ENCODE measurements at regions not wholly inside any gene's neighbourhood (a gene's known extent, or its start where the extent isn't known, plus 50 kb on each side); places are given as distances from the start of the nearest gene placed in this dataset.

- Histone ChIP-seq H3K36me3 (ENCODE audit: control insufficient read depth in 2 of 2, insufficient read depth in 2 of 2, low read length in 1 of 2) (no peaks in the 10 kb centered on the region), H3K27ac (ENCODE audit: control insufficient read depth, insufficient read depth) (no peak overlapping the region), H2AFZ (ENCODE audit: control insufficient read depth, low read depth, low read length) (no peak overlapping the region), H3K9ac (ENCODE audit: control insufficient read depth, insufficient read depth, low read length) (no peak overlapping the region), H3K4me1 (ENCODE audit: control insufficient read depth, insufficient read depth, low read length) (no peaks in the 10 kb centered on the region), H4K20me1 (ENCODE audit: control insufficient read depth, insufficient read depth) (no peaks in the 10 kb centered on the region), H3K79me2 (ENCODE audit: control insufficient read depth, insufficient read depth, low read length) (no peaks in the 10 kb centered on the region), H3K4me3 (no peak overlapping the region), H3K9me3 (replicated peaks; ENCODE audit: control insufficient read depth, insufficient read depth, low read length) (no peaks in the 10 kb centered on the region), H3K27me3 (replicated peaks in 1 of 2; ENCODE audit: control insufficient read depth in 2 of 2, insufficient read depth in 2 of 2, low read length in 1 of 2) (no peaks in the 10 kb centered on the region; a peak in 1 of 4 replicates), H3K4me2 (ENCODE audit: control insufficient read depth, insufficient read depth) (no peak overlapping the region)
- no TSS peak for BruUV-seq (replicated peaks)
- intact Hi-C loops (cut with micrococcal nuclease; ENCODE audit: unreplicated experiment) (no loop called here), in situ Hi-C loops (cut with MboI) (no loop called here)
- TF ChIP-seq ESRRA (IDR thresholded peaks at IDR 0.05; ENCODE audit: low read length) (no peak), RELB (IDR thresholded peaks at IDR 0.05; ENCODE audit: low read depth) (no peak), HDGF (IDR thresholded peaks at IDR 0.05) (no peak), SRF (IDR thresholded peaks at IDR 0.05; ENCODE audit: low read depth in 2 of 2, low read length in 2 of 2) (no peak), RUNX3 (IDR thresholded peaks at IDR 0.05; ENCODE audit: low read length) (no peak), NR2C1 (IDR thresholded peaks at IDR 0.05) (no peak), YY1 (IDR thresholded peaks at IDR 0.05; ENCODE audit: low read depth, low read length) (no peak), PRDM15 (CRISPR knock-in tag; IDR thresholded peaks at IDR 0.05) (no peak)
- ATAC-seq: no peak
- ChIA-PET CTCF (no interaction called here), SMC1A (ENCODE audit: uncharacterized antibody, unreplicated experiment) (interaction anchor here (0.9 to 1.8 kb wide), 2 partner anchors 10 to 16 kb away, joined by 3 to 5 read pairs; no protein-coding TSS in a partner anchor), POLR2A (no interaction called here), RAD21 (ENCODE audit: unreplicated experiment) (no interaction called here)
- FAIRE-seq: no peak
- 68% methylated on average over 3 of the region's 3 CpGs for WGBS (ENCODE audit: insufficient coverage, insufficient replicate concordance, low lambda C conversion rate, missing lambda C conversion rate)
- DNase-seq (ENCODE audit: low read depth, low spot score): no peak
These were observed 236.0 kb downstream of the ETNK1 start for GRCh38 chr12:22860926-22861325.
